ENCODE measurements at regions not wholly inside any gene's neighbourhood (a gene's known extent, or its start where the extent isn't known, plus 50 kb on each side); places are given as distances from the start of the nearest gene placed in this dataset.
"Not testable (repeated sequence)": the region's sequence is repeated elsewhere in the genome, so short reads cannot be mapped to it uniquely, and the experiment has no call there.

DNA sequence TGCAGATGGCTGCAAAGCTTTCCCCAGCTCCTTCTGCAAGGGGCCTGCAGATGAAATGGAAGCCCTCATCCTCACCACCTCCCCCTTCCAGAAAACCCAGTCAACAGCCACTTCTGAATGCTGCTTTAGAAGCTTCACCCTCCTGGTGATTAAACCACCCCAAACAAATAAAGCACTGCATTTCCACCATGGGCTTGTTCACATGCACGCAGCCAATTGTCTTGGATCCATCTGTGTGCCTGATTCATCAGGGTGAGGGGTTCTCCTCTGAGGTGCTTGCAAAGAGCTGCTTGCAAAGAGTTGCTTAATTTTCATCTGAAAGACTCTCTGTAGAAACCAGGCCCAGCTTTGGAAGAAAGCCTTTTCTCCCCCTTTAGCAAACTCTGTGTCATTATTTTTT is 184.0 kb upstream of the OSBPL11 start:
- H3K4me1 ChIP-seq; DNase-seq; intact Hi-C loops (cut with DNase I); H3K36me3 ChIP-seq; H3K27me3 ChIP-seq; H3K4me3 ChIP-seq; H3K9me3 ChIP-seq; ATAC-seq; H3K27ac ChIP-seq: not testable (repeated sequence)

DNA sequence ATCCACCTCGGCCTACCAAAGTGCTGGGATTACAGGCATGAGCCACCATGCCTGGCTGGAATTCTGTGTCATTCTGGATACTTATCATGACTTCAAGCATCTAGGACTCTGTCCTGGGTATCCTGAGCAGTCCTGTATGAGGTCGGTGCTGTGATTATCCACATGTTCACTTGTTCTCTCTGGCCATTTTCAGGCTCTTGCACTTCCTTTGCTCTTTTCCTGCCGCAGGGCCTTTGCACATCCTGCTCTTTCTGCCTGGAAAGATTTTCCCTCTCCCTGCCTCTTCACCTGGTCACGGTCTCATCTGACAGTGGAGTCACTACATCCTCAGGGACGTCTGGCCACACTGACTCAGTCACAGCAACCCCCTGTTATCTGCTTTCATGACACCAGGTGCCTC is 184.6 kb upstream of the OSBPL11 start:
- H3K4me1 ChIP-seq; H3K27ac ChIP-seq; intact Hi-C loops (cut with DNase I); H3K27me3 ChIP-seq; ATAC-seq; DNase-seq; H3K36me3 ChIP-seq; H3K4me3 ChIP-seq; H3K9me3 ChIP-seq: not testable (repeated sequence)

DNA sequence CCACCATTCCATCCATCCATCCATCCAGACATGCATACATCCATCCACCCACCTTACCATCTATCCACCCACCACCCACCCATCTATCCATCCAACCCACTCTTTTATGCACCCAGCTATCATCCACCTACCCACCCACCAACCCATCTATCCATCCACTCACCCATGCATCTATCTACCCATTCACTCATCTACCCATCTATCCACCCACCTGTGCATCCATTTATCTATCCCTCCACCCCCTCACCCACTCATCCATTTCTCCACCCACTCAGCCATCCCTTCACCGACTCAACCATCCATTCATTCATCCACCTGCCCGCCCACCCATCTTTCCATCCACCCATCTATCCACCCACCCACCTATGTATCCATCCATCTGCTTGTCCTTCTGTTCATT is 186.4 kb upstream of the OSBPL11 start:
- not testable (repeated sequence) for ATAC-seq, H3K27ac ChIP-seq, DNase-seq

DNA sequence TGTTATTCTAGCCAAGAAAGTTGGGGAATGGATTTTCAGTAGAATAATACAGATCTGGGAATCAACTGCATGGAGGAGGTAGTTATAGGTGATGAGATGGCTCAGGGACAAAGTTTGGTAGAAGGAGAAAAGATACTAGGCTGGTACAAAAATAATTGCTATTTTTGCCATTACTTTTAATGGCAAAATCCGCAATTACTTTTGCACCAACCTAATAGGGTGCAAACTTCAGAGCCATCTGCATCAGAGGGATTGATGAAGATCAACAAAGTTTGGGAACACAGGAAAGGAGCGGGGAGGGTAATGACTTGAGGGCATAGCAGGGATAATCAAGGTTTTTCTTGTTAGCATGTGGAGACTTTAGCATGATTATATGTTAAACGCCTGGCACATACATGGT is 178.7 kb upstream of the ROPN1B start:
- H3K4me1 ChIP-seq; H3K27me3 ChIP-seq; H3K36me3 ChIP-seq; H3K4me3 ChIP-seq; H3K9me3 ChIP-seq; H3K27ac ChIP-seq; ATAC-seq; intact Hi-C loops (cut with DNase I); DNase-seq: not testable (repeated sequence)

More for the DNA sequence above, 186.4 kb upstream of the OSBPL11 start:
- H3K4me3 ChIP-seq; H3K36me3 ChIP-seq; H3K9me3 ChIP-seq; intact Hi-C loops (cut with DNase I); H3K4me1 ChIP-seq; H3K27me3 ChIP-seq: not testable (repeated sequence)

DNA sequence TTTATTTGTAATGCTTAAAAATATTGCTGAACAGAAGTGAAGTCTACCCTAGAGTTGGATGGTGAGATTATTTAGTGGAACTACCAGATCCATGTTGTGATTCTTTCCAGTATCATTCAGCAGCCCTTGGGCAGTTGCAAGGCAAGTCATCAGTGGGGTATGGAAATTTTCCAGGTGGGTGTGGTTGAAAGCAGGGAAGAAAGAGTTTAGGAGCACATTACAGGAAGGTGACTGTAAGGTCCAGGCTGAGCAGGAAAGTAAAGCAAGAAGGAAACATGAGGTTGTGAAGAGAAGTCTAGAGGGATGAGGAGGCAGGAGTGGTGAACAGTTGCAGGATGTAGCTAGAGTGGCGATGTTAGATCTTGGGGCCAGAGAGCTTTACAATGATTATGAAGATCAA is 178.0 kb upstream of the ROPN1B start:
- H3K36me3 ChIP-seq; H3K9me3 ChIP-seq; H3K4me3 ChIP-seq; DNase-seq; H3K27ac ChIP-seq; intact Hi-C loops (cut with DNase I); ATAC-seq; H3K27me3 ChIP-seq; H3K4me1 ChIP-seq: not testable (repeated sequence)

DNA sequence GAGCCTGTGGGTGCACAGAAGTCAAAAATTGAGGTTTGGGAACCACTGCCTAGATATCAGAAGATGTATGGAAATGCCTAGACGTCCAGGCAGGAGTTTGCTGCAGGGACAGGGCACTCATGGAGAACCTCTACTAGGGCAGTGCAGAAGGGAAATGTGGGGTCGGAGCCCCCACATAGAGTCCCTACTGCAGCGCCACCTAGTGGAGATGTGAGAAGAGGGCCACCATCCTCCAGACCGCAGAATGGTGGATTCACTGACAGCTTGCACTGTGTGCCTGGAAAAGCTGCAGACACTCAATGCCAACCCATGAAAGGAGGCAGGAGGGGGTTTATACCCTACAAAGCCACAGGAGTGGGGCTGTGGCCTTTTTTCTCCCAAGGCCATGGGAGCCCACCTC is 159.0 kb upstream of the ROPN1B start:
- intact Hi-C loops (cut with DNase I); DNase-seq; H3K4me3 ChIP-seq; H3K9me3 ChIP-seq; H3K36me3 ChIP-seq; H3K27ac ChIP-seq; H3K4me1 ChIP-seq; H3K27me3 ChIP-seq; ATAC-seq: not testable (repeated sequence)

DNA sequence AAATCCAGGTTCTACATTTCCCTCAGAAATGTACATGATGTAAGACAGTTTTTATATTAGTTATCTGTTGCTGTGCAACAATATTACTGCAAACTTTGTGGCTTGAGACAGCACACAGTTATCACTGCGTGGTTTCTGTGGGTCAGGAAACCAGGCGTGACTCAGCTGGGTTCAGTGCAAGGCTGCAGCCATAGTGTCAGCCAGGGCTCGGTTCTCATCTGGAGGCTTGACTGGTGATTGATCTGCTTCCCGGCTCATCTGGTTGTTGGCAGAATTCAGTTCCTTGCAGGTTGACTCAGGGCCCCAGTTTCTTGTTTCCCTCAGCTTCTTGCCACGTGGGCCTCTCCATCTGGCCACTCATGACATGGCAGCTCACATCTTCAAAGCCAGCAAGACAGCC is 146.8 kb upstream of the ROPN1B start:
- H3K9me3 ChIP-seq; DNase-seq; intact Hi-C loops (cut with DNase I); H3K4me1 ChIP-seq; ATAC-seq; H3K4me3 ChIP-seq; H3K36me3 ChIP-seq; H3K27me3 ChIP-seq; H3K27ac ChIP-seq: not testable (repeated sequence)

DNA sequence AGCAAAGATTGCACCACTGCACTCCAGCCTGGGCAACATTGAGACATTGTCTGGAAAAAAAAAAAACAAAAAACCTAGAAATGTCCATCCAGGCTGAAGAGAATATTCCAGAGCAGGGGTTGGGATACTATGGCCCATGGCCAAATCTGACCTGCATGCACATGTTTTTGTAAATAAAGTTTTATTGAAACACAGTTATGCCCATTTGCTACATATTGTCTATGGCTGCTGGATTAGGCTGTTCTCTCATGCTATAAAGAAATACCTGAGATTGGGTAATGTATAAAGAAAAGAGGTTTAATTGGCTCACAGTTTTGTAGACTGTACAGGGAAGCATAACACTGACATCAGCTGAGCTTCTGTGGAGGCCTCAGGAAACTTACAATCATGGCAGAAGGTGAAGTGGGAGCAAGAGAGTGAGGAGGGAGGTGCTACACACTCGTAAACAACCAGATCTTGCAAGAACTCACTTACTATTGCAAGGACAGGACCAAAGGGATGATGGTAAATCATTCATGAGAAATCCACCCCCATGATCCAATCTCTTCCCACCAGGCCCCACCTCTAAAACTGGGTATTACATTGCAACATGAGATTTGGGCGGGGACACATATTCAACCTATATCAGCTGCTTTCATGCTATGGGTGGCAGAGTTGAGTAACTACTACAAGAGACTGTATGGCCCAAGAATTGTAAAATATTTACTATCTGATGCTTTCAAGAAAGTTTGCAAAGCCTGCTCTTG is 137.8 kb upstream of the ROPN1B start:
- intact Hi-C loops (cut with DNase I); DNase-seq; ATAC-seq; H3K4me3 ChIP-seq; H3K36me3 ChIP-seq; H3K9me3 ChIP-seq; H3K27me3 ChIP-seq; H3K27ac ChIP-seq; H3K4me1 ChIP-seq: not testable (repeated sequence)

DNA sequence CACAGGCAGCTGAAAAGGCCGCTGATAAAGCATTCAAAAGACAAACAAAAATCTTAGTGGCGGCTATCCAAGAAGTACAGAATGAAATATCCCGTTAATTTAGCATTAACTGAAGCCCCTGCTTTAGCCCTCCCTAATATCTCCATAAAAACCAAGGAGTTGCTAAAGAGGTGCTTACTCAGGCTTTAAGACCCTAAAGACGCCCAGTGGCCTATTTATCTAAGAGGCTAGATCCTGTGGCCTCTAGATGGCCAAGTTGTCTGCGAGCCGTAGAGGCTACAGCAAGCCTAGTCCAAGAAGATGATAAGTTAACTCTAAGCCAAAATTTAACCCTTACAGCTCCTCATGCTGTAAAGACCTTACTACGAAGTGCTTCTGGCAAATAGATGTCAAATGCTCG is 133.4 kb upstream of the ROPN1B start:
- H3K27me3 ChIP-seq; ATAC-seq; H3K9me3 ChIP-seq; intact Hi-C loops (cut with DNase I); H3K27ac ChIP-seq; H3K4me1 ChIP-seq; DNase-seq; H3K4me3 ChIP-seq; H3K36me3 ChIP-seq: not testable (repeated sequence)

DNA sequence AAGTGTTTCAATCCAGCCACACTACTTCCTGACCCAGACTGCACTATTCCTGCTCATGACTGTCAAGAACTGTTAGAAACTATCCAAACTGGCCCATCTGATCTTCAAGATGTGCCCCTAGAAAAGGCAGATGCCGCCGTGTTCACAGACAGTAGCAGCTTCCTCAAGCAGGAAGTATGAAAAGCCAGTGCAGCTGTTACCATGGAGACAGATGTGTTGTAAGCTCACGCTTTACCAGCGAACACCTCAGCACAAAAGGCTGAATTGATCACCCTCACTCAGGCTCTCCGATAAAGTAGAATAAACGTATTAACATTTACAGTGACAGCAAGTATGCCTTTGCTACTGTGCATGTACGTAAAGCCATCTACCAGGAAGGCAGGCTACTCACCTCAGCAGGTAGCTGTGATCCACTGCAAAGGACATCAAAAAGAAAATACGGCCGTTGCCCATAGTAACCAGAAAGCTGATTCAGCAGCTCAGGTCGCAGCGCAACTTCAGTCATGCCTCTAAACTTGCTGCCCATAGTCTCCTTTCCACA is 132.9 kb upstream of the ROPN1B start:
- ATAC-seq; H3K36me3 ChIP-seq; intact Hi-C loops (cut with DNase I); H3K4me1 ChIP-seq; H3K9me3 ChIP-seq; H3K27ac ChIP-seq; H3K27me3 ChIP-seq; H3K4me3 ChIP-seq; DNase-seq: not testable (repeated sequence)

DNA sequence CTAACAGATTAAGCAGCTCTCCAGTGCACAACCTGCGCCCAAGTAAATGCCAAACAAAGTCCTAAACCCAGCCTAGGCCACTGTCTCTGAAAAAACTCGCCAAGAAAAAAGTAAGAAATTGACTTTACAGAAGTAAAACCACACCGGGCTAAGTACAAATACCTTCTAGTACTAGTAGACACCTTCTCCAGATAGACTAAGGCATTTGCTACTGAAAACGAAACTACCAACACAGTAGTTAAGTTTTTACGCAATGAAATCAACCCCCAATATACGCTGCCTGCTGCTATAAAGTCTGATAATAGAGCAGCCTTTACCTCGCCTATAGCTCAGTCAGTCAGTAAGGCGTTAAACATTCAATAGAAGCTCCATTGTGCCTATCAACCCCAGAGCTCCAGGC is 132.2 kb upstream of the ROPN1B start:
- DNase-seq, result not testable (repeated sequence)

DNA sequence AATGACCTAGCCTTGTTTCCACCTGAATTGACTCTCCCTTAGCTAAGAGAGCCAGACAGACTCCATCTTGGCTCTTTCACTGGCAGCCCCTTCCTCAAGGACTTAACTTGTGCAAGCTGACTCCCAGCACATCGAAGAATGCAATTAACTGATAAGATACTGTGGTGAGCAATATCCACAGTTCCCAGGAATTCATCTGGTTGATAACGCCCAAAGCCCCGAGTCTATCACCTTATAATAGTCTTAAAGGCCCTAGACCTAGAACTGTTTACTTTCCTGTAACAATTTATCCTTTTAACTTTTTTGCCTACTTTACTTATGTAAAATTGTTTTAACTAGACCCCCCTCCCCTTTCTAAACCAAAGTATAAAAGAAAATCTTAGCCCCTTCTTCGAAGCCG is 130.1 kb upstream of the ROPN1B start:
- DNase-seq; H3K9me3 ChIP-seq; intact Hi-C loops (cut with DNase I); H3K27ac ChIP-seq; H3K4me1 ChIP-seq; H3K36me3 ChIP-seq; H3K4me3 ChIP-seq; ATAC-seq; H3K27me3 ChIP-seq: not testable (repeated sequence)

More for the DNA sequence above, 132.2 kb upstream of the ROPN1B start:
- H3K27me3 ChIP-seq; H3K9me3 ChIP-seq; ATAC-seq; H3K27ac ChIP-seq; H3K4me3 ChIP-seq; H3K4me1 ChIP-seq; intact Hi-C loops (cut with DNase I); H3K36me3 ChIP-seq: not testable (repeated sequence)

DNA sequence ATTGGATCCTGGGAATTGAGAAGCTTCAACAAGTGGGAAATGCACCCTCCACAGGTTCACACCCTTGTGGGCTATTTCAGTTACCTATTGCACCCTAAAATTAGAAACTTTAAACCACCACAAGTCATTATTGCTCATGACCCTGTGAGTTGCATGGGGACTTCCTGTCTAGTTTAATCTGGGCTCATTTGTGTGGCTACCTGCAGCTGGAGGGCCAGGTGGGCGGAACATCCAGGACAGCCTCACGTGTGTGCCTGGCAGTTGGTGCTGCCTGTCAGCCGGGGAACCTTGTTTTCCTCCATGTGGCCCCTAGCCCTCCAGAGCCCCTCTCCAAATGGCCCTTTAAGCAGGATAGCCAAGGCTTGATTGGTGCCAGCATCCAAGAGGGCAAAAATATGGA is 128.5 kb upstream of the ROPN1B start:
- H3K4me3 ChIP-seq; DNase-seq; H3K27me3 ChIP-seq; H3K36me3 ChIP-seq; intact Hi-C loops (cut with DNase I); H3K4me1 ChIP-seq; ATAC-seq; H3K9me3 ChIP-seq; H3K27ac ChIP-seq: not testable (repeated sequence)

DNA sequence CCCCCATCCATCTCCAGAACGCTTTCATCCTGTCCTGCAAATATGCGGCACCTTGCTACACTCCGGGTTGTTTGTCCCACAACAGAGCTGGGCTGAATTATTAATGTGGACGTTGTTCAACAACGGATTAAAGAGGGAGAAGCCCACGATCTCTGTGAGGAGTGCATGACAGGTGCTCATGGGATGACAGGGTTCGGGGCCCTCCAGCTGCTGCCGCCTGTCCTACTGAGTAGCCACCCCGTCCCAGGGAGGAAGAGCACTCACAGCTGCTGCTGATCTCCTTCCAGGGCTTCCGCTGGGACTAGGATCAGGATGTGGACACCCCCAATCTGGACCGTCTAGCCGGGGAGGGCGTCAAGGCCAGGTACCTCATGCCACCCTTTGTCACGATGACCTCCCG is 121.0 kb upstream of the ROPN1B start:
- H3K36me3 ChIP-seq; H3K4me3 ChIP-seq; H3K4me1 ChIP-seq; H3K27me3 ChIP-seq; intact Hi-C loops (cut with DNase I); ATAC-seq; H3K27ac ChIP-seq; DNase-seq; H3K9me3 ChIP-seq: not testable (repeated sequence)

DNA sequence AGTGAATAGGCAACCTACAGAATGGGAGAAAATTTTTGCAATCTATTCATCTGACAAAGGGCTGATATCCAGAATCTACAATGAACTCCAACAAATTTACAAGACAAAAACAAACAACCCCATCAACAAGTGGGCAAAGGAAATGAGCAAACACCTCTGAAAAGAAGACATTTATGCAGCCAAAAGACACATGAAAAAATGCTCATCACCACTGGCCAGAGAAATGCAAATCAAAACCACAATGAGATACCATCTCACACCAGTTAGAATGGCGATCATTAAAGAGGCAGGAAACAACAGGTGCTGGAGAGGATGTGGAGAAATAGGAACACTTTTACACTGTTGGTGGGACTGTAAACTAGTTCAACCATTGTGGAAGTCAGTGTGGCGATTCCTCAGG is 114.0 kb upstream of the ROPN1B start:
- ATAC-seq; H3K9me3 ChIP-seq; H3K36me3 ChIP-seq; H3K27ac ChIP-seq; H3K4me1 ChIP-seq; intact Hi-C loops (cut with DNase I); DNase-seq; H3K27me3 ChIP-seq; H3K4me3 ChIP-seq: not testable (repeated sequence)

Data from upper lobe of right lung (tissue), 1 donor.